ENCODE measurements at regions not wholly inside any gene's neighbourhood (a gene's known extent, or its start where the extent isn't known, plus 50 kb on each side); places are given as distances from the start of the nearest gene placed in this dataset.
"Not testable (repeated sequence)": the region's sequence is repeated elsewhere in the genome, so short reads cannot be mapped to it uniquely, and the experiment has no call there.

DNA sequence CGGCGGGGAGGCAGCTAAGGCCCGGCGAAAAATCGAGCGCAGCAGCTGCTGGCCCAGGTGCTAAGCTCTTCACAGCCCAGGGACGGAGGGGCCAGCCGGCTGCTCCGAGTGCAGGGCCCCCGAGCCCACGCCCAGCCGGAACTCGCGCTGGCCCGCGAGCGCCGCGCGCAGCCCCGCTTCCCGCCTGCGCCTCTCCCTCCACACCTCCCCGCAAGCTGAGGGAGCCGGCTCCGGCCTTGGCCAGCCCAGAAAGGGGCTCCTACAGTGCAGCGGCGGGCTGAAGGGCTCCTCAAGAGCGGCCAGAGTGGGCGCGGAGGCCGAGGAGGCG, 591.7 kb downstream of the TRIB2 start:
- H3K36me3 ChIP-seq (ENCODE audit: control insufficient read depth, insufficient read depth, low read length); H3K27me3 ChIP-seq (ENCODE audit: control insufficient read depth, insufficient read depth, low read length); H3K9me3 ChIP-seq (ENCODE audit: control insufficient read depth, insufficient read depth, low read length); H3K4me3 ChIP-seq (ENCODE audit: low read depth, low read length); DNase-seq (ENCODE audit: low read depth in 4 of 6, low spot score in 6 of 6); H3K27ac ChIP-seq (ENCODE audit: low read depth, low read length); H3K4me1 ChIP-seq (ENCODE audit: control insufficient read depth, insufficient read depth, low read length): not testable (repeated sequence)
- 94% methylated on average over 10 of the region's 33 CpGs for WGBS (ENCODE audit: insufficient coverage)

DNA sequence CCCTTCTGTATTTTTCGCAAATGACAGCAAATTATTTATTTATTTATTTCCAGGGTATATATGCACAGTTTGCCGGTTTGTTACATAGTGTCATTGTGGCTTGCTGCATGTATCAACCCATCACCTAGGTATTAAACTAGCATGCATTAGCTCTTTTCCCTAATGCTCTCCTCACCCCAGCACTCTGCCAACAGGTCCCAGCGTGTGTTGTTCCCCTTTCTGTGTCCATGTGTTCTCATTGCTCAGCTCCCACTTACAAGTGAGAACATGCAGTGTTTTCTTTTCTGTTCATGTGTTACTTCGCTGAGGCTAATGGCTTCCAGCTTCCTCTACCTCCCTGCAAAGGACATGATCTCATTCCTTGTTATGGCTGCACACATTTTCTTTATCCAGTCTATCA, 592.3 kb downstream of the TRIB2 start:
- Histone ChIP-seq H3K27me3 (ENCODE audit: control insufficient read depth, insufficient read depth, low read length) (no peaks in the 10 kb centered on the region), H3K4me1 (ENCODE audit: control insufficient read depth, insufficient read depth, low read length) (no peaks in the 10 kb centered on the region), H3K4me3 (ENCODE audit: low read depth, low read length) (no peak overlapping the region), H3K9me3 (ENCODE audit: control insufficient read depth, insufficient read depth, low read length) (peaks cover 2% of the 10 kb centered on the region), H3K27ac (ENCODE audit: low read depth, low read length) (no peak overlapping the region), H3K36me3 (ENCODE audit: control insufficient read depth, insufficient read depth, low read length) (no peaks in the 10 kb centered on the region)
- WGBS (ENCODE audit: insufficient coverage), result 82% methylated on average over 1 of the region's 4 CpGs
- no peak for DNase-seq (ENCODE audit: low read depth in 4 of 6, low spot score in 6 of 6)

DNA sequence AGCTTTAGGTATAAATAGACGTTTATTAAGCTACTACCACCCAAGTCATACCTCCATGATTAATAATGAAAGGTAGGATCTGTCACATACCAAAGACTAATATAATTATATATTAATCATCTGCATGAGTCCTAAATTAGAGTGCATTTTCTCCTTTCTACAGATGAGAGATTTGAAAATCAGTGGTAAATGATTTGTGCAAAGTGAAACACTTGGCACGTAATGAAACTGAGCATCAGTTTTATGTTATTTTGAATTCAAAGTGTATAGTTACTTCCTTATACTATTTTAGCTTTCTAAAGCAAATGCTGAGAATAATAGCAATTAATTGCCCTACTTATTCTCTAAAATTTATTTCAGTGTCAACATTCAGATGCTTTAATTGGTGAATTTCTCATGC, 615.3 kb downstream of the TRIB2 start:
- no peaks in the 10 kb centered on the region for H3K4me1 ChIP-seq (ENCODE audit: control insufficient read depth, insufficient read depth, low read length)
- no peaks in the 10 kb centered on the region for H3K27me3 ChIP-seq (ENCODE audit: control insufficient read depth, insufficient read depth, low read length)
- no CpG with 5 or more reads among the region's 2 CpGs for WGBS (ENCODE audit: insufficient coverage)
- peaks cover 4% of the 10 kb centered on the region for H3K9me3 ChIP-seq (ENCODE audit: control insufficient read depth, insufficient read depth, low read length)
- H3K36me3 ChIP-seq (ENCODE audit: control insufficient read depth, insufficient read depth, low read length), result no peaks in the 10 kb centered on the region
- no peak for DNase-seq (ENCODE audit: low read depth in 4 of 6, low spot score in 6 of 6)
- H3K27ac ChIP-seq (ENCODE audit: low read depth, low read length), result no peak overlapping the region
- H3K4me3 ChIP-seq (ENCODE audit: low read depth, low read length), result no peak overlapping the region

DNA sequence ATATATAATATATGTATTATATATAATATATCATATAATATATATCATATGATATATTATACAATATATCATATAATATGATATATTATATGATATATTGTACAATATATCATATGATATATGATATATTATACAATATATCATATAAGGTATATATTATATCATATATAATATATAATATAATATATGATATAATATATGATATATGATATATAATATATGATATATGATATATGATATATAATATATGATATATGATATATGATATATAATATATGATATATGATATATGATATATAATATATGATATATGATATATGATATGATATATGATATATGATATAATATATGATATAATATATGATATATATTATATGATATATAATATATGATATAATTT, 617.3 kb downstream of the TRIB2 start:
- H3K27me3 ChIP-seq (ENCODE audit: control insufficient read depth, insufficient read depth, low read length); H3K9me3 ChIP-seq (ENCODE audit: control insufficient read depth, insufficient read depth, low read length); H3K27ac ChIP-seq (ENCODE audit: low read depth, low read length); H3K4me1 ChIP-seq (ENCODE audit: control insufficient read depth, insufficient read depth, low read length); H3K4me3 ChIP-seq (ENCODE audit: low read depth, low read length); H3K36me3 ChIP-seq (ENCODE audit: control insufficient read depth, insufficient read depth, low read length): not testable (repeated sequence)
- peak in 1 of 6 donors; percentile 33 for DNase-seq (ENCODE audit: low read depth in 4 of 6, low spot score in 6 of 6)

DNA sequence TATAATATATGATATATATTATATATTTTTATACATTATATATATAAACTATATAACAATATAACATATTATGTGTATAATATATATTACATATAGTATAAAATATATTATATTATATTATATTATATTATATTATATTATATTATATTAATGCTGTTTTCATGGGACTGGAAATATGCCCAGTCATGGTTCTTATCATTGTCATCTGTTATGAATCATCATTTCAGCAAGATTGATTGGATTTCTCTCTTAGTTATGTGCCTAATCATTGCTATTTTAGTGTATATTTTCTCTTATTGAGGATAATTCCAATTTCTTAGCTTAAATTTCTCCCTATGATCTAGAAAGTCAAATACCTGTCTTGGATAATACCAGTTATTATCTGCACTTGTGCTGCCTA, 617.8 kb downstream of the TRIB2 start:
- peaks cover 4% of the 10 kb centered on the region for H3K9me3 ChIP-seq (ENCODE audit: control insufficient read depth, insufficient read depth, low read length)
- H3K4me1 ChIP-seq (ENCODE audit: control insufficient read depth, insufficient read depth, low read length), result no peaks in the 10 kb centered on the region
- H3K36me3 ChIP-seq (ENCODE audit: control insufficient read depth, insufficient read depth, low read length), result no peaks in the 10 kb centered on the region
- no peak for DNase-seq (ENCODE audit: low read depth in 4 of 6, low spot score in 6 of 6)
- no peak overlapping the region for H3K27ac ChIP-seq (ENCODE audit: low read depth, low read length)
- no peaks in the 10 kb centered on the region for H3K27me3 ChIP-seq (ENCODE audit: control insufficient read depth, insufficient read depth, low read length)
- H3K4me3 ChIP-seq (ENCODE audit: low read depth, low read length), result no peak overlapping the region

DNA sequence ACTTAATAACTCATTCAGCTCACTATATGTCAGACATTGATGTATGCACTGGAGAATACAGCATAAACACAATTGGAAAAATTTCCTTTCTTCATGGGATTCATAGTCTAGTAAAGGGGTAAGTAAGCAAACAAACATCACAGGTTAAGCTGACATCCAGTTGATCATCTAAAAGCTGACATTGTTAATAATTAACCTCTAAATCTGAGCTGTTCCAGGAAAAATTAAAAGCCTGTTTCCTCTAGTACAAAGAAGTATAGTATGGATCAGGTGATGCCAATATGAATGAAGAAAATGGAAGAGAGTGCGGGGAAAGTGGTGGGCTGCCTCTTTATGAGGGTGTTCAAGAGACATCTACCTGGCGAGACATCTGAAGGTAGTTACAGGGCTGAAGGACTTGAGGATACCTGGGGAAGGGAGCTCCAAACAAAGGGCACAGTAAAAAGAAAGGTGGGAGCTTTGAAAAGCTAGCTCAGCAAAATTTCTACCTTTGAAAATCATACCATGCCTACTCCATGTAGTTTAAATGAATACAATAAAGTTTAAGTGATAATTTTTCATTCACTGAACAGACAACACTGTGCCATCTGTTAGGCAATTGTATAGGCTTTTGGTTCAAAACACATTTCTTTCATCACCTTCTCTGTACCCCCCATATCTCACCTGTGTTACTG, 619.3 kb downstream of the TRIB2 start:
- Histone ChIP-seq H3K27me3 (ENCODE audit: control insufficient read depth, insufficient read depth, low read length) (no peaks in the 10 kb centered on the region), H3K36me3 (ENCODE audit: control insufficient read depth, insufficient read depth, low read length) (no peaks in the 10 kb centered on the region), H3K4me3 (ENCODE audit: low read depth, low read length) (no peak overlapping the region), H3K9me3 (ENCODE audit: control insufficient read depth, insufficient read depth, low read length) (peaks cover 4% of the 10 kb centered on the region), H3K4me1 (ENCODE audit: control insufficient read depth, insufficient read depth, low read length) (no peaks in the 10 kb centered on the region), H3K27ac (ENCODE audit: low read depth, low read length) (no peak overlapping the region)
- no peak for DNase-seq (ENCODE audit: low read depth in 4 of 6, low spot score in 6 of 6)
- 93% methylated on average over 2 of the region's 2 CpGs for WGBS (ENCODE audit: insufficient coverage)

DNA sequence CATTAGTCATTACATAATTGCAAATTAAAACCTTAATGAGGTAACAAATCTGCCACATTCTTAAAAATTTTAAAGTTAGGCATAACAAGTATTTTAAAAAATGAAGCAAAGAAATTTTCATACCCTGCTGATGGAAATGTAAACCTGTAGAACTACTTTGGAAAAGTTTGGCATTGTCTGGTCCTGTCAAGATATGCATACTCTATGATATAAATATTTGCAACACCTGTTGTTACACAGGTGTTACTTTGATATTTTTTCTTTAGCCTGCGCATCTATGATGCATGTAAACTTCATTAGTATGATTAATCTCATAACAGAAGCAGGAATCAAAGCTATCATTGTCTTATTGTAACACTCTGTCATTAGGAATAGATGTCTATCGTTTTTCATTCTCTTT, 634.3 kb downstream of the TRIB2 start:
- no CpG with 5 or more reads among the region's 2 CpGs for WGBS (ENCODE audit: insufficient coverage)
- Histone ChIP-seq H3K27ac (ENCODE audit: low read depth, low read length) (no peak overlapping the region), H3K4me1 (ENCODE audit: control insufficient read depth, insufficient read depth, low read length) (no peaks in the 10 kb centered on the region), H3K36me3 (ENCODE audit: control insufficient read depth, insufficient read depth, low read length) (no peaks in the 10 kb centered on the region), H3K4me3 (ENCODE audit: low read depth, low read length) (no peak overlapping the region), H3K27me3 (ENCODE audit: control insufficient read depth, insufficient read depth, low read length) (no peaks in the 10 kb centered on the region), H3K9me3 (ENCODE audit: control insufficient read depth, insufficient read depth, low read length) (no peaks in the 10 kb centered on the region)
- no peak for DNase-seq (ENCODE audit: low read depth in 4 of 6, low spot score in 6 of 6)

DNA sequence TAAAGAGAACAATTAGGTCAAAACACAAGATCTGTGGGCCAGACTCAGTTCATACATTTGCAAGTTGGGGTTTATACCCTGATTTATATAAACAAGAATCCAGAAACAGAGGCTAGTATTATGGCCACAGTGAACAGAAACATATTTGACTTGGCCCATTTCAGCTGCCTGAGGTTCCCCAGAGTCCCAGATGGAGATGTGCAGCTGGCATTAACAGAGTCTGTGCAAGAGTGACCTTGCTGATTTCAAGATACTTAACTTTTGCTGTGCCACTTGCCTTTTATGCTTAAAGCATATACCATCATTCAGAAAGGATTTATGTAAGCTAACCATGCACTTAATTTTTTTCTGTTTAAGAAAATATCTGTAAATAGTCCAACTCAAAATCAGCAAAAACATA, 636.3 kb downstream of the TRIB2 start:
- no peaks in the 10 kb centered on the region for H3K36me3 ChIP-seq (ENCODE audit: control insufficient read depth, insufficient read depth, low read length)
- H3K9me3 ChIP-seq (ENCODE audit: control insufficient read depth, insufficient read depth, low read length), result no peaks in the 10 kb centered on the region
- no peak overlapping the region for H3K27ac ChIP-seq (ENCODE audit: low read depth, low read length)
- no peaks in the 10 kb centered on the region for H3K4me1 ChIP-seq (ENCODE audit: control insufficient read depth, insufficient read depth, low read length)
- H3K4me3 ChIP-seq (ENCODE audit: low read depth, low read length), result no peak overlapping the region
- no peaks in the 10 kb centered on the region for H3K27me3 ChIP-seq (ENCODE audit: control insufficient read depth, insufficient read depth, low read length)
- peak in 1 of 6 donors; percentile 7 for DNase-seq (ENCODE audit: low read depth in 4 of 6, low spot score in 6 of 6)

DNA sequence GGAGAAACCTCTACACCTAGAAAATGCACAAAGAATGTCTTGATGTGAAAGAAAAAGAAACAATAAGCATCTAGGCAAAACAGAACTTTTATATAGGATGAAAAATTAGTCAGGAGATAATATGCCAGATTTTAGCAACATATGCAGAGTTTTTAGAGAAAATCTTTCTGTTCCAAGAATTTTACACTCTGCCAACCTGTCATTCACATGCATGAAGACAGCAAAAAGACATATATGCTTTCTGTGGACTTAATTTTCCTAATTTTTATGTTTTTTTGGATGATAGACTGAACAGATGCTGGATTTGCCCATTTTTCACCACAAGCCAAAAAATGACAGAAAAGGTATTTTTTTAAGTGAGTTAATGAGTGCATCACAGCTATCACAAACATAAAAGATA, 637.3 kb downstream of the TRIB2 start:
- Histone ChIP-seq H3K9me3 (ENCODE audit: control insufficient read depth, insufficient read depth, low read length) (no peaks in the 10 kb centered on the region), H3K27me3 (ENCODE audit: control insufficient read depth, insufficient read depth, low read length) (no peaks in the 10 kb centered on the region), H3K36me3 (ENCODE audit: control insufficient read depth, insufficient read depth, low read length) (no peaks in the 10 kb centered on the region), H3K4me3 (ENCODE audit: low read depth, low read length) (no peak overlapping the region), H3K27ac (ENCODE audit: low read depth, low read length) (no peak overlapping the region), H3K4me1 (ENCODE audit: control insufficient read depth, insufficient read depth, low read length) (no peaks in the 10 kb centered on the region)
- peak in 1 of 6 donors; percentile 65 for DNase-seq (ENCODE audit: low read depth in 4 of 6, low spot score in 6 of 6)

DNA sequence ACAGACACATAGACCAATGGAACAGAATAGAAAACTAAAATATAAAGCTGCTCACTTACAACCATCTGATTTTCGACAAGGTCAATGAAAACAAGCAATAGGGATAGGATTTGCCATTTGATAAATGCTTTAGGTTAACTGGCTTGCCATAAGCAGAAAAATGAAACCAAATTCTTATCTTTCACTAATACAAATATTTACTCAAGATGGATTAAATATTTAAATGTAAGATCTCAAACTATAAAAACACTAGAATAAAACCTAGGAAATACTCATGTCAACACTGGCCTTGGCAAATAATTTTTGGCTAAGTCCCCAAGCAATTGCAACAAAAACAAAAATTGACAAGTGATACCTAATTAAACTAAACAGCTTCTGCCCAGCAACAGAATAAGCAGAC, 665.2 kb downstream of the TRIB2 start:
- not testable (repeated sequence) for H3K9me3 ChIP-seq (ENCODE audit: control insufficient read depth, insufficient read depth, low read length); H3K4me3 ChIP-seq (ENCODE audit: low read depth, low read length); DNase-seq (ENCODE audit: low read depth in 4 of 6, low spot score in 6 of 6); H3K27me3 ChIP-seq (ENCODE audit: control insufficient read depth, insufficient read depth, low read length); H3K4me1 ChIP-seq (ENCODE audit: control insufficient read depth, insufficient read depth, low read length); H3K36me3 ChIP-seq (ENCODE audit: control insufficient read depth, insufficient read depth, low read length); H3K27ac ChIP-seq (ENCODE audit: low read depth, low read length)
- WGBS (ENCODE audit: insufficient coverage), result no CpG with 5 or more reads among the region's 1 CpG

All from spinal cord (tissue), 9 donors.